Iris pigment epithelial cell (primary cell): ENCODE measurements at regions not wholly inside any gene's neighbourhood (a gene's known extent, or its start where the extent isn't known, plus 50 kb on each side); places are given as distances from the start of the nearest gene placed in this dataset.

Source experiments
- DNase-seq: peaks from one replicate; pipeline ENCODE4 v3.0.0-alpha.2; 2011; ENCODE audit warnings: low read depth

DNA sequence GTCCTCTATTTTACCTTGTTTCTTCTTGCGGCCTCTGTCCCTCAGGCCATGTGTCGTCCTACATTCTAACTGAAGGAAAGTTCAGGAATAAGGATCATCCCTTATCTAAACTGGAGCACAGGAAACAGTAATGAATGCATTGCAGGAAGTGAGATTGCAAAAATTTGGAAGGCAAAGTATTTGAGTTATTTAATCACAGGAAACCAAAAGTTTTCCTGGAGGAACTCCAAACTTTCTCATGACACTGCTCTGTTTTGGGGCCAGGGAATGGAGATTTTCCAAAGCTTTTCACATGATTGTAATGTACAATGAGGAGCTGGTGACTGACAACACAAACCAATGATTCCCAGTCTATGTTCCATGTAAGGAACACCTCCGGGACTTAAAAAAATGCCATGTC lies 57.8 kb upstream of the PLSCR4 start:
- peak; percentile 63 for DNase-seq

- DNase-seq: peak; percentile 95
Measured at GRCh38 chr3:146308222-146308621, 57.3 kb upstream of the PLSCR4 start.

GRCh38 chr3:146307456-146307725 lies 56.5 kb upstream of the PLSCR4 start:
- DNase-seq: no peak

GRCh38 chr3:146306656-146307455 lies 56.0 kb upstream of the PLSCR4 start:
- DNase-seq: no peak

- DNase-seq: no peak
Measured at GRCh38 chr3:146305808-146306423, 55.0 kb upstream of the PLSCR4 start.

DNA sequence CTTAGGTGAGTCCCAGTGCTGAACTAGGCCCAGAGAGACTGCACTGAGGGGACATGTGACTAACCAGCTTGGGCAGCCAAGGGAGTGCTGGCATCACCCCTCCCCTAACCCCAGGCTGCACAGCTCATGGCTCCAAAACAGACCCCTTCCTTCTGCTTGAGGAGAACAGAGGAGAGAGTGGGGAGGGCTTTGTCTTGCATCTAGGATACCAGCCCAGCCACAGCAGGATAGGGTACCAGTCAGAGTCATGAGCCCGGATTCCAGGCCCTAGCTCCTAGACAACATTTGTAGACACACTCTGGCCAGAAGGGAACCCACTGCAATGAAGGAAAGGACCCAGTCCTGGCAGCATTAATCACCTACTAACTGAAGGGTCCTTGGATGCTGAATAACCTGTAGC lies 49.9 kb upstream of the PLSCR4 start:
- no peak for DNase-seq
